Chondrocyte (in vitro differentiated cells): ENCODE measurements at regions not wholly inside any gene's neighbourhood (a gene's known extent, or its start where the extent isn't known, plus 50 kb on each side); places are given as distances from the start of the nearest gene placed in this dataset.
A peak's percentile ranks its signal among the peaks of the same experiment; 100 is the strongest.

Experiments
- DNase-seq: peaks from one replicate; pipeline ENCODE4 v3.0.0; 2021; ENCODE audit warnings: mixed read lengths, low spot score
- H3K27ac Mint-ChIP-seq: one replicate; pipeline ENCODE4 v1.8.0; 2021; ENCODE audit warnings: mild to moderate bottlenecking, moderate library complexity, mixed read lengths; ENCODE audit not compliant: unreplicated experiment
- H3K27me3 Mint-ChIP-seq: 2 replicates; pipeline ENCODE4 v1.8.0; 2021; ENCODE audit warnings: low read depth, mixed read lengths
- H3K36me3 Mint-ChIP-seq: 2 replicates; pipeline ENCODE4 v1.8.0; 2021; ENCODE audit warnings: low read depth, mixed read lengths
- H3K4me1 Mint-ChIP-seq: 2 replicates; pipeline ENCODE4 v1.8.0; 2021; ENCODE audit warnings: low read depth, mild to moderate bottlenecking, mixed read lengths
- H3K4me3 Mint-ChIP-seq: one replicate; pipeline ENCODE4 v1.8.0; 2021; ENCODE audit warnings: mild to moderate bottlenecking, moderate library complexity, mixed read lengths; ENCODE audit not compliant: unreplicated experiment
- H3K9me3 Mint-ChIP-seq: 2 replicates; pipeline ENCODE4 v1.8.0; 2021; ENCODE audit warnings: low read depth, mixed read lengths
- TF ChIP-seq, protein P1 (sequence below): fragments of 200-600 bp; sonication (generic); IDR thresholded peaks from 2 replicates; pipeline ENCODE4 v1.5.0; 2021; ENCODE audit warnings: antibody characterized with exemption, mild to moderate bottlenecking, moderate library complexity

DNA sequence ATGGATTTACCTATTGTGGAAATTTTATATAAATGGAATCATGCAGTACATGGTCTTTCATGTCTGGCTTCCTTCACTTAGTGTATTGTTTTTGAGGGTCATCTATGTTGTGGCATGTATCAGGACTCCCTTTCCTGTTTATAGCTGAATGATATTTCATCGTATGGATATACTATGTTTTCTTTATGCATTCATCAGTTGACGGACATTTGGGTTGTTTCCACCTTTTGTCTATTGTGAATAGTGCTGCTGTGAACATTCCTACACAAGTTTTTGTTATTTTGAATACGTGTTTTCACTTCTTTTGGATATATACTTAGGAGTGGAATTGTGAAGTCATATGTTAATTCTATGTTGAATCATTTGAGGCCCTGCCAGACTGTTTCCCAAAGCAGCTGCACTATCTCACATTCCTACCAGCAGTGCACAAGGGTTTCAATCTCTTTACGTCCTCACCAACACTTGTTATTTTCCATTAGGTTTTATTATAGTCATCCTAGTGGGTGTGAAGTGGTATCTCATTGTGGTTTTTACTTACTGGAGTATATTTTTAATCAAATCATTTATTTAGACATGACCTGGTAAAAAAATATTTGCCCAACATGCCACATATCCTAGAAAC, 262.7 kb downstream of the DLEU7 start:
- H3K4me3 Mint-ChIP-seq, result no peak overlapping the region
- H3K4me1 Mint-ChIP-seq, result peaks cover 65% of the 10 kb centered on the region
- no peaks in the 10 kb centered on the region for H3K9me3 Mint-ChIP-seq
- peak overlapping the region; percentile 69 for H3K27ac Mint-ChIP-seq
- no peaks in the 10 kb centered on the region for H3K36me3 Mint-ChIP-seq
- H3K27me3 Mint-ChIP-seq, result no peaks in the 10 kb centered on the region
- no peak for DNase-seq
- TF ChIP-seq, protein P1, sequence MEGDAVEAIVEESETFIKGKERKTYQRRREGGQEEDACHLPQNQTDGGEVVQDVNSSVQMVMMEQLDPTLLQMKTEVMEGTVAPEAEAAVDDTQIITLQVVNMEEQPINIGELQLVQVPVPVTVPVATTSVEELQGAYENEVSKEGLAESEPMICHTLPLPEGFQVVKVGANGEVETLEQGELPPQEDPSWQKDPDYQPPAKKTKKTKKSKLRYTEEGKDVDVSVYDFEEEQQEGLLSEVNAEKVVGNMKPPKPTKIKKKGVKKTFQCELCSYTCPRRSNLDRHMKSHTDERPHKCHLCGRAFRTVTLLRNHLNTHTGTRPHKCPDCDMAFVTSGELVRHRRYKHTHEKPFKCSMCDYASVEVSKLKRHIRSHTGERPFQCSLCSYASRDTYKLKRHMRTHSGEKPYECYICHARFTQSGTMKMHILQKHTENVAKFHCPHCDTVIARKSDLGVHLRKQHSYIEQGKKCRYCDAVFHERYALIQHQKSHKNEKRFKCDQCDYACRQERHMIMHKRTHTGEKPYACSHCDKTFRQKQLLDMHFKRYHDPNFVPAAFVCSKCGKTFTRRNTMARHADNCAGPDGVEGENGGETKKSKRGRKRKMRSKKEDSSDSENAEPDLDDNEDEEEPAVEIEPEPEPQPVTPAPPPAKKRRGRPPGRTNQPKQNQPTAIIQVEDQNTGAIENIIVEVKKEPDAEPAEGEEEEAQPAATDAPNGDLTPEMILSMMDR, result peak; percentile 67

DNA sequence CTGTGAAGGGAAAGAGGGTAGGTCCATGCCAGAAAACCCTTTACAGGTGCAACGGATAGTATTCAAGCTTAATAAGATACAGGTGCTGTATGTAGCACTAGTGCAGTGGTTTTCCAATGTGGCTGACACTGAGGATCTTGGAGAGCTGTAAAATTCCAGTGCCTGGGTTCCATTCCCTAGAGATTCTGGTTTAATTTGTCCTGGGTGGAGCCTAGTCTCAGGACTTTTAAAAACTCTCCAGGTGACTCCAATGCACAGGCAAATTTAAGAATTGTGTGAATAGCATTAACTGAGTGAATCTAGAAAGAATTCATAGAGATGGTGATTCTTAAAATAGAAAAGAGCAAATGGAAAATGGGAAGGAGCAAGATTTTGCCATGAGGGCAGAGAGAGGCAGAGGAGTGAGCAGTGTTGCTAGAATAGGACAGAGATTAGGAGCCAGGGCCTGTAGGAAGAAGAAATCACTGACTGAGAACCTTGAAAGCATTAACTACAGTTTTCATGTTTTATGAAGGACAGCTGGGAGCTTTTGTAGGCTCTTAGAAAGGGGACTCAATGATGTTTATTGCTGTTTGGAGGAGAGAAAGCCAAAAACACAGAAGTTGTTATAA, 261.8 kb downstream of the DLEU7 start:
- H3K27ac Mint-ChIP-seq, result peak overlapping the region; percentile 39
- H3K9me3 Mint-ChIP-seq, result no peaks in the 10 kb centered on the region
- TF ChIP-seq, protein P1, result no peak
- no peak overlapping the region for H3K4me3 Mint-ChIP-seq
- no peaks in the 10 kb centered on the region for H3K36me3 Mint-ChIP-seq
- no peak for DNase-seq
- no peaks in the 10 kb centered on the region for H3K27me3 Mint-ChIP-seq
- H3K4me1 Mint-ChIP-seq, result peaks cover 60% of the 10 kb centered on the region

GRCh38 chr13:50584856-50585580, 258.5 kb downstream of the DLEU7 start:
- no peak for DNase-seq
- no peaks in the 10 kb centered on the region for H3K27me3 Mint-ChIP-seq
- no peak overlapping the region for H3K27ac Mint-ChIP-seq
- TF ChIP-seq, protein P1, result no peak
- H3K4me1 Mint-ChIP-seq, result peaks cover 67% of the 10 kb centered on the region
- H3K9me3 Mint-ChIP-seq, result no peaks in the 10 kb centered on the region
- no peaks in the 10 kb centered on the region for H3K36me3 Mint-ChIP-seq
- H3K4me3 Mint-ChIP-seq, result no peak overlapping the region

DNA sequence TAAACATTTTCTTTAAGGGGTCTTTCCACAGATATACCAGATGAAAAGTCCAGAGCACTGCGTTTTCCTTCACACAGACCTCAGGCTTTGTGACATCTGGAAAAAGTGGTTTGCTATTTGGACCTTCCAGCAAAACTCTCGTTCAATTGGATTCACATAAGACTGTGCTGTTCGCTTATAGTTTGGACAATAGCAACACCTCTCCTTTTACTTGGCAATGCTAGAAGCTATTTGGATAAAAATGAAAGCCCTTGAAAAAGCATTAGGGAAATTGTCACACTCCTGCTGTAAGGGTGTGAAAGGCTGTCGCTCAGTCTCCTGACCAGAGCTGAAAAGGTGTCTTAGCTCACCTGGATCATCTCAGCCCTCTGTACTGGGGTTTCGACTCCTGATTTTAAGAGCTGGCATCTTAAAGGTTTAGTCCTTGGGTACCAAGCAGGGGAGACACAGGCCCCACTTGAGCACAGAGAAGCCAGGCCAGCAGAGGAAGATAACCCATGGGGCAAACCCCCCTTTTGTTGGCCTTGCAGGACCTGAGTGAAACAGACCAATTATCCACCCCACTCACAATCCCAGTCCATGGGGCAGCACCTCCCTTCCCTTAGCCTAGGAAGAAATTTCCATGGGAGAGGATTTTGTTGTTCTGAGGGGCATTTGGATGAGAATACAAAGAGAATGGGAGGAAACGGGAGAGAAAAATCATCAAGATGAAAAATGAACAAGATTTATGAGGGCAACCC, 257.6 kb downstream of the DLEU7 start:
- H3K4me1 Mint-ChIP-seq, result peaks cover 63% of the 10 kb centered on the region
- TF ChIP-seq, protein P1, result no peak
- H3K27me3 Mint-ChIP-seq, result no peaks in the 10 kb centered on the region
- H3K27ac Mint-ChIP-seq, result no peak overlapping the region
- no peak for DNase-seq
- H3K9me3 Mint-ChIP-seq, result no peaks in the 10 kb centered on the region
- no peak overlapping the region for H3K4me3 Mint-ChIP-seq
- H3K36me3 Mint-ChIP-seq, result no peaks in the 10 kb centered on the region
